Neural progenitor cell (in vitro differentiated cells): ENCODE measurements at regions not wholly inside any gene's neighbourhood (a gene's known extent, or its start where the extent isn't known, plus 50 kb on each side); places are given as distances from the start of the nearest gene placed in this dataset.

ENCODE experiments used
- DNase-seq: peaks from one replicate; pipeline ENCODE4 v3.0.0-alpha.2; 2016; ENCODE audit warnings: low spot score
- H2AFZ ChIP-seq: fragments of 200-600 bp; sonication (generic); replicated peaks from 2 replicates; pipeline ENCODE4 v1.6.1; 2016; ENCODE audit warnings: antibody characterized with exemption
- H3F3A ChIP-seq: fragments of 200-600 bp; sonication (generic); 2 replicates; pipeline ENCODE4 v1.6.1; 2016; ENCODE audit warnings: antibody characterized with exemption, low read depth
- H3K27ac ChIP-seq: fragments of 200-600 bp; sonication (generic); 2 replicates; pipeline ENCODE4 v1.5.1; 2016; ENCODE audit warnings: mild to moderate bottlenecking
- H3K27me3 ChIP-seq: fragments of 200-600 bp; sonication (generic); 2 replicates; pipeline ENCODE4 v1.6.1; 2016; ENCODE audit warnings: mild to moderate bottlenecking, moderate library complexity
- H3K36me3 ChIP-seq: fragments of 200-600 bp; sonication (generic); 2 replicates; pipeline ENCODE4 v1.5.1; 2016
- H3K4me1 ChIP-seq: fragments of 200-600 bp; sonication (generic); 2 replicates; pipeline ENCODE4 v1.6.1; 2016; ENCODE audit warnings: mixed run types
- H3K4me2 ChIP-seq: fragments of 200-600 bp; sonication (generic); 2 replicates; pipeline ENCODE4 v1.6.1; 2016
- H3K4me3 ChIP-seq: fragments of 200-600 bp; sonication (generic); 2 replicates; pipeline ENCODE4 v1.5.1; 2016
- H3K79me2 ChIP-seq: fragments of 200-600 bp; sonication (generic); 2 replicates; pipeline ENCODE4 v1.6.1; 2016; ENCODE audit warnings: low read depth
- H3K9ac ChIP-seq: fragments of 200-600 bp; sonication (generic); 2 replicates; pipeline ENCODE4 v1.6.1; 2016
- H3K9me3 ChIP-seq: fragments of 200-600 bp; sonication (generic); 2 replicates; pipeline ENCODE4 v1.5.1; 2016; ENCODE audit warnings: low read depth
- H4K20me1 ChIP-seq: fragments of 200-600 bp; sonication (generic); 2 replicates; pipeline ENCODE4 v1.6.1; 2016; ENCODE audit warnings: low read depth
- H3K27ac Mint-ChIP-seq: 3 replicates; pipeline ENCODE4 v1.8.0; 2021; ENCODE audit warnings: mixed read lengths
- H3K27me3 Mint-ChIP-seq: 2 replicates; pipeline ENCODE4 v1.8.0; 2022; ENCODE audit warnings: low read depth, mild to moderate bottlenecking, inconsistent platforms, moderate library complexity, mixed read lengths; ENCODE audit not compliant: insufficient read depth
- H3K36me3 Mint-ChIP-seq: 3 replicates; pipeline ENCODE4 v1.8.0; 2021; ENCODE audit warnings: mixed read lengths
- H3K4me1 Mint-ChIP-seq: 3 replicates; pipeline ENCODE4 v1.8.0; 2021; ENCODE audit warnings: mixed read lengths
- H3K4me3 Mint-ChIP-seq: 3 replicates; pipeline ENCODE4 v1.8.0; 2021; ENCODE audit warnings: mild to moderate bottlenecking, moderate library complexity, mixed read lengths
- H3K9me3 Mint-ChIP-seq: 3 replicates; pipeline ENCODE4 v1.8.0; 2020; ENCODE audit warnings: mixed read lengths
- CTCF ChIP-seq: fragments of 200-600 bp; sonication (generic); IDR thresholded peaks from 2 replicates; pipeline ENCODE4 v1.5.1; 2017; ENCODE audit warnings: antibody characterized with exemption, mild to moderate bottlenecking
- EZH2 ChIP-seq: fragments of 200-600 bp; sonication (generic); IDR thresholded peaks from 2 replicates; pipeline ENCODE4 v1.6.1; 2017; ENCODE audit warnings: antibody characterized with exemption, mild to moderate bottlenecking, moderate library complexity
- EZH2phosphoT487 ChIP-seq: fragments of 200-600 bp; sonication (generic); IDR thresholded peaks from 2 replicates; pipeline ENCODE4 v1.6.1; 2017; ENCODE audit warnings: antibody characterized with exemption

- Mint-ChIP-seq H3K27ac (no peak overlapping the region), H3K27me3 (no peaks in the 10 kb centered on the region), H3K4me1 (no peaks in the 10 kb centered on the region), H3K9me3 (no peaks in the 10 kb centered on the region), H3K36me3 (no peaks in the 10 kb centered on the region), H3K4me3 (no peak overlapping the region)
- no peaks in the 10 kb centered on the region for H3F3A ChIP-seq
- H4K20me1 ChIP-seq, result no peaks in the 10 kb centered on the region
- no peak overlapping the region for H3K4me2 ChIP-seq
- H3K9me3 ChIP-seq, result no peaks in the 10 kb centered on the region
- no peaks in the 10 kb centered on the region for H3K36me3 ChIP-seq
- H3K27me3 ChIP-seq, result no peaks in the 10 kb centered on the region
- H3K27ac ChIP-seq, result no peak overlapping the region
- no peak overlapping the region for H3K4me3 ChIP-seq
- no peak overlapping the region for H2AFZ ChIP-seq
- H3K4me1 ChIP-seq, result no peaks in the 10 kb centered on the region
- TF ChIP-seq EZH2 (no peak), EZH2phosphoT487 (no peak)
- H3K79me2 ChIP-seq, result no peaks in the 10 kb centered on the region
- no peak for DNase-seq
- no peak overlapping the region for H3K9ac ChIP-seq
Observed at GRCh38 chr9:87239312-87239711, 258.4 kb upstream of the DAPK1 start.

- Mint-ChIP-seq H3K9me3 (no peaks in the 10 kb centered on the region), H3K4me3 (no peak overlapping the region), H3K27me3 (no peaks in the 10 kb centered on the region), H3K27ac (no peak overlapping the region), H3K4me1 (peaks cover 7% of the 10 kb centered on the region), H3K36me3 (no peaks in the 10 kb centered on the region)
- Histone ChIP-seq H3K4me2 (no peak overlapping the region), H2AFZ (no peak overlapping the region), H4K20me1 (no peaks in the 10 kb centered on the region), H3K79me2 (no peaks in the 10 kb centered on the region), H3K4me3 (no peak overlapping the region), H3K27ac (no peak overlapping the region), H3K4me1 (no peaks in the 10 kb centered on the region), H3K27me3 (no peaks in the 10 kb centered on the region), H3K36me3 (no peaks in the 10 kb centered on the region), H3K9ac (no peak overlapping the region), H3F3A (no peaks in the 10 kb centered on the region), H3K9me3 (no peaks in the 10 kb centered on the region)
- TF ChIP-seq EZH2phosphoT487, result no peak
- no peak for DNase-seq
Observed at GRCh38 chr9:87243602-87244001, 254.1 kb upstream of the DAPK1 start.

- Histone ChIP-seq H3K4me3 (no peak overlapping the region), H3K9me3 (no peaks in the 10 kb centered on the region), H3K27me3 (no peaks in the 10 kb centered on the region), H3K36me3 (no peaks in the 10 kb centered on the region), H3K9ac (no peak overlapping the region), H3K27ac (no peak overlapping the region), H3K4me1 (no peaks in the 10 kb centered on the region), H4K20me1 (no peaks in the 10 kb centered on the region), H3F3A (no peaks in the 10 kb centered on the region), H2AFZ (no peak overlapping the region), H3K4me2 (no peak overlapping the region), H3K79me2 (no peaks in the 10 kb centered on the region)
- Mint-ChIP-seq H3K36me3 (no peaks in the 10 kb centered on the region), H3K27me3 (no peaks in the 10 kb centered on the region), H3K4me3 (no peak overlapping the region), H3K4me1 (peaks cover 7% of the 10 kb centered on the region), H3K27ac (no peak overlapping the region), H3K9me3 (no peaks in the 10 kb centered on the region)
- DNase-seq, result no peak
- TF ChIP-seq CTCF (no peak), EZH2phosphoT487 (no peak), EZH2 (no peak)
Observed at GRCh38 chr9:87245271-87245670, 252.4 kb upstream of the DAPK1 start.

GRCh38 chr9:87247097-87247496 lies 250.6 kb upstream of the DAPK1 start:
- Mint-ChIP-seq H3K9me3 (no peaks in the 10 kb centered on the region), H3K36me3 (no peaks in the 10 kb centered on the region), H3K27ac (no peak overlapping the region), H3K27me3 (no peaks in the 10 kb centered on the region), H3K4me3 (no peak overlapping the region), H3K4me1 (peaks cover 7% of the 10 kb centered on the region)
- no peak for DNase-seq
- Histone ChIP-seq H3K79me2 (no peaks in the 10 kb centered on the region), H3K27me3 (no peaks in the 10 kb centered on the region), H3K36me3 (no peaks in the 10 kb centered on the region), H3K4me3 (no peak overlapping the region), H3K4me1 (no peaks in the 10 kb centered on the region), H3K9ac (no peak overlapping the region), H2AFZ (no peak overlapping the region), H3K9me3 (no peaks in the 10 kb centered on the region), H3F3A (no peaks in the 10 kb centered on the region), H3K4me2 (no peak overlapping the region), H4K20me1 (no peaks in the 10 kb centered on the region), H3K27ac (no peak overlapping the region)
- no peak for TF ChIP-seq EZH2phosphoT487
- no peak for TF ChIP-seq CTCF
- no peak for TF ChIP-seq EZH2
